ENCODE measurements at regions not wholly inside any gene's neighbourhood (a gene's known extent, or its start where the extent isn't known, plus 50 kb on each side); places are given as distances from the start of the nearest gene placed in this dataset.

DNA sequence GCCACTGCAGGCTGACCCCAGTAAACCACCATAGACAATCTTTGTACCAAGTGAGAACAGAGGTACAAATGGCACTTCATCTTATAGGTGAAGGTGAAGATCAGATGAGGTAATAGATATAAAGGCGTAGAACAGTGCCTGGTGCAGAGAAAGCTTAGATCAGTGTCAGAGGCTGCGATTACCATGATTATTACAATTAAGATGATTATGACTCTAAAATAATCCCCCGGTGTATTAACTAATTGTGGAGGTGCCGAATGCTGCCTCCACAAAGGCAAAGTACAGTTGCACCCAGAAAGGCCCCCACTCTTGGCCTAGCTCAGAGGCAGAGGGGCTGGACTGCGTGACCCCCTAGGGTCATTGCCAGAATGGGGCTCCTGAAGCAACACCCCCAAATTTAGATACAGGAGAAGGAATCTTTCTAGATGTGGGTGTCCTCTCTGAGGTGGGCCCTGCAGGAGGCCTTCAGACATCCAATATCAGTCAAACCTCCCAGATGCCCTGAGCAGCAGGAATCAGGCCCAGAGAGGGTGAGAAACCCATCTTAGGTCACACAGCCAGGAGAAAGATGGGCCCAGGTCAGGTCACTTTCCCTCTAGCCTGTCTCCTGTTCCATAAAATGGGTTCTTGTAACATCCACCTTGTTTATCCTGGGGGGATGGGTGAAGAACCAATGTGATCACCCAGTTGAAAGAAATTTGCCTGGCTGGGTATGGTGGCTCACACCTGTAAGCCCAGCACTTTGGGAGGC lies 139.8 kb downstream of the PHETA1 start:
- TF ChIP-seq EP300 (IDR thresholded peaks at IDR 0.05) = no peak
- TF ChIP-seq, protein P1, sequence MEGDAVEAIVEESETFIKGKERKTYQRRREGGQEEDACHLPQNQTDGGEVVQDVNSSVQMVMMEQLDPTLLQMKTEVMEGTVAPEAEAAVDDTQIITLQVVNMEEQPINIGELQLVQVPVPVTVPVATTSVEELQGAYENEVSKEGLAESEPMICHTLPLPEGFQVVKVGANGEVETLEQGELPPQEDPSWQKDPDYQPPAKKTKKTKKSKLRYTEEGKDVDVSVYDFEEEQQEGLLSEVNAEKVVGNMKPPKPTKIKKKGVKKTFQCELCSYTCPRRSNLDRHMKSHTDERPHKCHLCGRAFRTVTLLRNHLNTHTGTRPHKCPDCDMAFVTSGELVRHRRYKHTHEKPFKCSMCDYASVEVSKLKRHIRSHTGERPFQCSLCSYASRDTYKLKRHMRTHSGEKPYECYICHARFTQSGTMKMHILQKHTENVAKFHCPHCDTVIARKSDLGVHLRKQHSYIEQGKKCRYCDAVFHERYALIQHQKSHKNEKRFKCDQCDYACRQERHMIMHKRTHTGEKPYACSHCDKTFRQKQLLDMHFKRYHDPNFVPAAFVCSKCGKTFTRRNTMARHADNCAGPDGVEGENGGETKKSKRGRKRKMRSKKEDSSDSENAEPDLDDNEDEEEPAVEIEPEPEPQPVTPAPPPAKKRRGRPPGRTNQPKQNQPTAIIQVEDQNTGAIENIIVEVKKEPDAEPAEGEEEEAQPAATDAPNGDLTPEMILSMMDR (IDR thresholded peaks at IDR 0.05) = no peak
- TF ChIP-seq POLR2AphosphoS5 (IDR thresholded peaks at IDR 0.05) = no peak
- no peak for TF ChIP-seq POLR2A (IDR thresholded peaks at IDR 0.05)
